IPS-NIHi7 (cell line): ENCODE measurements at regions not wholly inside any gene's neighbourhood (a gene's known extent, or its start where the extent isn't known, plus 50 kb on each side); places are given as distances from the start of the nearest gene placed in this dataset.

Source experiments
- DNase-seq: peaks from one replicate; pipeline ENCODE4 v3.0.0; 2012; ENCODE audit warnings: mixed read lengths; ENCODE audit errors: extremely low spot score

DNA sequence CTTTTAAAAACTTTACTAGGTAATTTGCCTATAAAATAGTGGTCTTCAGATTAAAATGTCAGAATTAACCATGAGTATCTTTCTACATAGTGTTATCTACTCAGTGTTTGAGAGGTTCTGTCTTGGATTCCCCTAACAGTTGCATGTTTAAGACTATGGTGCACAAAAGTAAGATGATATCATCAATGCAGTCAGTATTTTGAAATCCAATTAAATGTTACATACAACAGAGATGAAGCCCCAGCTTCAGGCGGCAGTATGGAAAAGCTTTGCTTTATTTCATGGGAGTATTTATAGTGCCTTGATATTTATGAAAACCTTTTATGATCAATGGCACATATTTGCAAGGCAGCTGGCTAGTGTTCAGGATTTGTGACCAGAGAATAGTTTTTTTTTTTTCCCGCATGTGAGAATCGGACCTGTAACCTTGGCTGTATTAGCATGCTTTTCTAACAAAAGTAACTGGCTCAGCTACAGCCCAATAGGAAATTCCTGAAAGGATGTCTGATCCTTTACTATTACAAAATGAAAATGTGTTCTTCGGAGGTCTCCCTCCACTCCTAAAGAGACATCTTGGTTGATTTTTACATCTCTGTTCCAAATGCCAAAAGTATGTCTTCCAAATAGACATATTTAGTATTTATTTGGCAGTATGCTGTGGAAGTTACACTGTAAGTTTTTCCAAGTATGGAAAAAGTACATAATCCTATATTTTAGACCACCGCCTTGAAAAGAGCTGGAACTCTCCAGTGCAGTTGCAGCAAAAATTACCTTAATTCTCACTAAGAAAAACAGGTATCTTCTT lies 319.3 kb upstream of the UBE2E3 start:
- DNase-seq, result no peak

DNA sequence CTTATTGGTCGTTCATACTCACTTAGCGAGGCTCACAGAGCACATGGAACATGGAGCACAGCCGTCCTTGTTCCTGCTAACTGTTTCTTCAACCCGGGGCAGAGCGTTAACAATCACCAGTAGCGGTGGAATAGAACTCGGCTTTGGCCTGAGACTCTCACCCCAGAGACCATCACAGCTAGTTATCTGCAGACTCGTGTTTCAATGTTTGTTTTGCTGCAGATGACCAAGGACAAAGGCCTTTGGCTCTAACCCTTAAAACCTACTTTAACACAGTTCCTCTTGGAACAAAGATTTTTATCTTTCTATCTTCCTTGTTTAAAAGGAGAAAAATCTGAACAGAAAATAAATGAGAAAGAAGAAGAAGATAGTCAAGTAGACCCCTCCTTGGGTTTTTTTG lies 320.2 kb upstream of the UBE2E3 start:
- no peak for DNase-seq

DNA sequence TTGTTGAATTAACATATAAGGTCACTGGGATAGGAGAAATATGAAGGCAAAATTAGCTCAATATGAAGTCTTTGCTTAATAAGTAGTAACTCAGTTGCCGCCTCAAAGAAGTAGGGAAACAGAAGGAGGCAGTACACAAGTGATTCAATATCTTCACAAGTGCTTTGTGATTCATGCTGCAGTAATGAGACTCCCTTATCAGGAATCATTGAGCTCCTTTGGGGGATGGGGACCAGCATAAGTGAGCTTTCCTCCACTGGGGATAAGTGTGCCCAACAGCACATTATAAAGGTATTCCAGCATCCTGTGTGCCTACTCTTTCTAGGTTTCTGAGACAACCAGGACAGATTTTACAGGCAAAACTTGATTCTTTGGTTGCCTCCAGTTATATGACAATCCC lies 323.4 kb upstream of the UBE2E3 start:
- peak; percentile 18 for DNase-seq

DNA sequence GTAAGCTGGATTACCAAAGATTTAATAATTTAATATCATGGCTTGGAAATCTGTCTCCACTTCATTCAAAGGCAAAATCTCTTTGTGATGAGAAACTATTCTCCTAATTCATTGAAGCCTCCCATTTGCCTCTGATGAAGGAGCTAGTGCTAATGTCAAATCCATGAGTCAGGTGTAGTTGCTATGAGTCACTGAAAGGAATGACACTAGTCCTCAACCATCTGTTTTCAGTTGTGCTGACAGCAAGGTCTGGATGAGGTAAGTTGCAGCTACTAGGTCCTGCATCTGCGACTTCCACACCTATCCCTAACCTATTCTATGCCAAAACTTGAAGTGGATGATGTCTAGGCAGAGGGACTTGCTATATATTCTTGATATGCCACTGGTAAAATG lies 324.0 kb upstream of the UBE2E3 start:
- peak; percentile 35 for DNase-seq

DNA sequence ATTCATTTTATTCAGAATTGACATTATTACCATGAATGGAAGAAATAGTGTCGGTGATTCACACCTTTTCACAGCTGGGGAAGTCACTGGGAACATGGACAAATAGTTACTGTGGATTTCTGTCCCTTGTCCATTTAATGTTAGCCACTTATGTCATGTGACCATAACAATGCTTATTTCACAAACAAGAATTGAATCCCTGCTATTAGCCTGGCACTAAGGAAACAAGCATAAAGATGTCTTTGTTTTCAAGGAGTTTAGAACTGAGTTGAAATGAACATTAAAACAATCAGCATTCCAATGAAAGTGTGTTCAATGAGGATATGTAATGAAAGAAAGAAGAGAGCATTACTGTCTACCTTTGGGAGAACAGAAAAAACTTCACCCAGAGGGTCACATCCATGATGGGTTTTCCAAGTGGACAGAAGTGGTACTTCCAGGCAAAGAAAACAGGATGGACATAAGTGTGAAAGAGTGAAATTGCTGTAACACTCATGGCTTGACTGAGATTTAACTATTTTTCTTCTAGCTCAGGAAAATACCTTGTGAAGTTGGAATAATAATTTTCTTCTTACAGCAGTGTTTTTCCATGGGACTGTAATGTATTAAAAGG lies 324.5 kb upstream of the UBE2E3 start:
- no peak for DNase-seq

DNA sequence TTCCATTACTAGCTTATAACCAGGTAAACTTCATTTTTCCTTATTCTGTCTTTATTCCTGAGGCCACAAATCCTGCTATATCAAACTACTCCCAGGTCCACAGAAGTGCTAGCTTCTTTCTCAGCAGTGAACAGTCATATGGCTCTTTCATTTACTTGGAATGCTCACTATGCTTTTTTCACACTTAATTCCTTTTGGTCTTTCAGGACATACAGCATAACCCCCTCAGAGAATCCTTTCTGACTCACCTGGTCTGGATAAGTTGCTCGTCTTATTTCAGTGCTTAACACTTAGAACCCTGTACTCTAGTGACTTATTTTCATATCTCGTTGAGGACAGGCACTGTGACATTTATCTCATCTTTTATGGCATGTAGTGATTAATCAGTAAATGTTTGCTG lies 325.0 kb upstream of the UBE2E3 start:
- DNase-seq, result no peak

DNA sequence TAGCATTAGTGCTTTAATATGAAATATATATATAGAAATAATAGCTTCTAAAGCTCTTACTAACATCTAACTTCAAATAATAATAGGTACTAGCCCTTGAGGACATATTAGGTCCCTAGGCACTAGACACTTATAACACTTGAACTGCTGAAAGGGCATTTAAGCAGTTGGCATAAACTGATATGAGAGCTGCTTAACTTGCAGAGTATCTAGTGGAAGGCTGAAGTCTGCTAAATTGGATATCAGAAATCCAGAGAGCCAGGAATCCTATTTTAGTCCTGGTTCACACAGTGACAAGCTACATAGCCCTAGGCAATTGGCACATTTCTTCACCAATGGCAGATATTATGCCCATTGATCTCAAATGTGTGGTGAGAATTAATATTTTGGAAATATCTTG lies 326.9 kb upstream of the UBE2E3 start:
- no peak for DNase-seq

DNA sequence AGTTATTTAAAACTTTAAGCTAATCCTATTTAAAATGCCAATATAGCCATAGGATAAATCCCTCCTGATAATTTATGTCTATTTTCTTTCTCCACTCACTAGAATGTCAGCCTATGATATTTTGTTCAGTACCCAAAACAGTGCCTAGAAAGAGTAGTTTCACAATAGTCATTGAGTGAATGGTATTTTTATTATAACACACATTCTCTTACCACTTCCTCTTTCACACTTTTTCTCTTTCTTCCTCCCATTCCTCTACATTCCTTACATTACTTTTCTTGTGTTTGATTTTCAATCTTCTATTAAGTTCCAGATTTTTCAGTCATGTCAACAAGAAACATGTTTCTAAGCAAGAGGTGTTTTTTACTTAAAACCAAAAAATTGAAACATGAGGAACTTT lies 327.6 kb upstream of the UBE2E3 start:
- no peak for DNase-seq

DNA sequence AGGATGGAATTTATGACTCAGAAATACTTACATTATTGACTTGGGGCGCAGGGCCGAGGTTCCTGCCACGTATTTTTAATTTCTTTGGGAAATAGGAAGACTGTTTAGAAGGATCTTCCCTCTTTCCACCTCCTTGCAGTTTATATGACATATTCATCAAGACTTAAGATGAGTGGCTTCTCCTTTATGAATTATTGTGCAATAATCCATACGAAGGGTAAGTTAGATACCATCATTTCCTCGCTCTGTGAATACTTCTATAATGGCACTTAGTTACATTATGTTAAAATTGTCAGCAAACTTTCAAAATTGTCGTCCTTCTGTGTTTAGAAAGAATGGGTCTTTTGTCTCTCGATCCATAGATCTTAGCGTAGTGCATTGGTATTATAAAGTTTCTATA lies 328.8 kb upstream of the UBE2E3 start:
- no peak for DNase-seq

DNA sequence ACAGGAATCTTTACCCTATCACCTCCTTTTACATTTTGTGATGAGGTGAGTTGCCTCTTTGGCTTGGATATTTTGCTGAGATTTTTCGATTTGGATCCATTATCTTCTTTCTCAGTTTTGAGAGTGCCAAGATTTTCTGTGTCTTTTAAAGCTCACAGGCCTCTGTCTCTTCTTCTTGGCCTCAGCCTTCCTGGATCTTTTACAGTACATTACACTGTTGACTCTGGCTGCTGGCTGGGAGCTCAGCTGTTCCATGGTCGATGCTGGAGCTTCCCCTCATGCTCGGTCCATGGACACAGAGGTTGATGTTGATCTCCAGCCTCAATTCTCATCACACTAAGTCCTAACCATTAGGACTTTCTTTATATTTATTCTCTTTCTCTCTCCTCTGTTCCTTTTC lies 332.8 kb upstream of the UBE2E3 start:
- DNase-seq, result no peak

DNA sequence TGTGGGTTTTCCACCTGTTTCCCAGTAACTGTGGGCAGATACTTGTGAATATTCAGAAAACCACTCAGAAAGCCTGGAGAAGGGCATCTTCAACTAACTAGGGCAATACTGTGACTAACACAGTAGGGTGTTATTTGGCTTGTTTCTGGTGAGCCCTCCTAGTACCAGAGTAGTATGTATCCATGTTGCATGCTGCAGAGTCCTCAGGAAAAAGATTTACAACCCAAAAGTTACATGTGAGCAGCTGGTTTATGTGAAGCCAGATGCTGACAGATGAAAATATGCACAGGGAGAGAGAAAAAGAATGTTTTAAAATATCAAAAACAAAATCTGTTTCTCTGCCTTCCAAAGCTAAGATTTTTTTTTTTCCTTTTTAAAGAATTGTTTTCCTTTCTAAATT lies 333.2 kb upstream of the UBE2E3 start:
- DNase-seq, result no peak

DNA sequence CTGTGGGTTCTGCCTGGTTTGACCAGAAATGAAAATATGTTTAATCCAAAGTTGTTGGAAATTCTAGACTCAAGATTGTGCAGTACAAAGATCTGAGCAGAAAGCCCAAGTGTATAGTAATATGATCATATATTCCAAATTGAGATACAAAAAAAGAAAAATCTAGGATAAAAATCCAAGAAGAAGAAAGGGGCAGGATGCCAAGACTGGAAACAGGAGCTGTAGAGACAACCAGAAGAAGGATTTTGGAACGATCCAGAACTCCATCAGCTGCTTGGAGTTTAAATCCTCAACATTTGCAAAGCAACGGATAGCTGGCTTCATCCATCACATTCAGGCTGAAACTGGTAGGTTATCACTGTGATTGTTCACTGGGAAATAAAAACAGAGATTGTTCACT lies 333.6 kb upstream of the UBE2E3 start:
- DNase-seq, result no peak

DNA sequence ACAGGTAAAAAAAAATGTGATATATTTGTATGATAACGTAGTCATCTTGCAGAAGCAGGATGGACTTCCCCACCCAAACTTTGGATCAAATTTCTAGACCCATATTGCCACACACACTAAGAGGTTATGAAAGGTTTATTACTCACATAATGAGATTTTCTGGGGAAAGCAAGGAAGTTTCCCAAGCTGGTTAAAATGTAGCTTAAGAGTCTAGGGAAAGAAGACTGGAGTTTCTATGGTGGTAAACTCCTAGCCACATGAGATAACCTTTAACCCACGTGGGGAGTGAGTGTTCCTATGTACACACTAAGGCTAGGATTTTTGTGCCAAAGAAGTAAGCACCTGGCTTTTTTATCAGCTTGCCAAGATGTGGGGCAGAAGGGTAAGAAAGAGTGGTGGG lies 335.7 kb upstream of the UBE2E3 start:
- DNase-seq, result no peak

DNA sequence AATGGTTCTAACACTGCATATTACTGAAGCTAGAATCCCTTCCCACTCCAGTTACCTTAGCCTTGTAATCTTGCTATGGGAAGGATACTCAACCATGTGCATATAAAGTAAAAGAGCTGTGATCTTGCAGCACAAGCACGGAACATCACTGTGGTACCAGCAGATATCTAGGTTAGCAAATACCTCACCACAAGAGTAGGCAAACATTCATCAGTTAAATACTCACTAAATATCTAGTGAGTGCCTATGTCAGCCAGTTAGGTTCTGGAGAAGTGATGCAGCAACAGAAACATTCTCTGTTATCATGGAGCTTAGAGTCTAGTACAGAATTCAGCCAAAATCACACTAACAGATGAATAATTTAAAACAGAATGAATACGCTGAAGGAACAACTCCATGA lies 349.6 kb upstream of the UBE2E3 start:
- DNase-seq, result no peak

DNA sequence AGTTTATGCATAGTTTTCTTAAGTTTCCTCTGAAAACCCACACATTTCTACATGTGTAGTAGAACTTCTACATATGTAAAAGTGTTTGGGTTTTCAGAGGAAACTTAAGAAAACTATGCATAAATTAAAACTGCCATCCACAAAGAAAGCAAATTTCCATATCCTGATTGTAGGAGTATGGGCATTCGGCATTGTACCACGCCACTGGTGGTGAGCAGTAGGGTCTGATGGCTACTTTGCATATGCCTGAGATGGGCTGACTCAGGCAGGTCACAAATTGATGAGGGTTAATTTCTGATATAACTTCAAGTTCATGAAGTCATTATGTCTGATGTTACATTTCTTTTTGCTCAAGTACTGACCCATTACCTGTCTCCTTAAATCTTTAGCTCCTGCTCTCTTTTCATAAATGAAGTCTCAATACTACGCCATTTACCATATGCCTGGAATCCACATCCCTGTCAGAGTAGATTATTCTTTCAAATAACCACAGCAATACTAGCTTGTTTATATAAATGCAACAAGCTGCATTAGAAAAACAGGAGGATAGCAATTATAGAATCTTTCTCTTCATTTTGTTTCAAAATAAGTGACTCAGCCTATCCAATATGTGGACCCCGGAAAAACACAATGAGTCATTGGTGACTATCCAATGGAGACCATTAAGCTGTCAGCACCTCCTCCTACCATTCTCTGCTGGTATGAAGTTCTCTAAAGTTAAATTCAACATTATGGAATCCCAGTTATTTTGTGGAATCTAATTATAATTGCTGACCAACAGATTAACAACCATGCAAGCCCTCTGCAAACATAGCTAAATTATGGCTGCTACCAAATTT lies 355.2 kb upstream of the UBE2E3 start:
- DNase-seq, result no peak

DNA sequence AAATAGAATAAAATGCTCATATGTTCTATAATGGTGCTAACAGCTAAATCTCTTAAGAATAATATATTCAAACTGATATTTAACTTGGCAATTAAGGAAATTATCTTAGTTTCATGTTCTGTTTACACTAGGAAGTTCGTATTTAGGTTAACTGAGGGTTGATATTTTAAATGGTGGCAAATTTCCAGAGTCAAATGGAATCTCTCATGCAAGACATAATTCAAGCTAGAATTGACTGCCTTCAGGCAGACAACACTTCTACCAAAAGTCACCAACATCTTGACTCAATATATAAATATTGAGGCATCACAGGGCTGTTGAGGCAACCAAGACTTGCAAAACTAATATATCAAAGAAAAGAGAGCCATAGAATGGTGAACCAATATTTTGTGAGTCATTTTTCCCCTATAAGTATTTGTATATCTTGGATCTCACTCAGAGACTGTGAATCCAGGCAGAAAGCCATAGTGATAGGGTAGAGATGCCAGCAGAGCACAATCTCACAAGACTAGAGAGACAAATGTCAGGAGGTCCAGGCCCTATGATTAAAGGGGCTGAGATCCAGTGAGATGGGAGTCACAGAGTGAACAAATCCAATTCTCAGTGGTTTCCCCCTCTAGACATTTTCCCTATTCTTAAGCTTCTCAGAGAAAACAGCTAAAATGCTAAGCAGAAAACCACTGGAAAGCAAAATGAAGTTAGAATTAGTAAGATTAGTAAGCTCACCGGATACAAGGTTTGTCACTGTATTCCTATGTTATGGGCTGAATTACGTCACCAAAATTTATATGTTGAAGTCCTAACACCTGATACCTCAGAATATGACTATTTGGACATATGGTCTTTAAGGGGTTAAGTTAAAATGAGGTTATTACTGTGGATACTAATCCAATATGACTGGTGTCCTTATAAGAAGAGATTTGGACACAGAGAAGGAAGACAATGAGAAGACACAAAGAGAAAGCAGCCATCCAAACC lies 358.2 kb upstream of the UBE2E3 start:
- DNase-seq, result no peak

DNA sequence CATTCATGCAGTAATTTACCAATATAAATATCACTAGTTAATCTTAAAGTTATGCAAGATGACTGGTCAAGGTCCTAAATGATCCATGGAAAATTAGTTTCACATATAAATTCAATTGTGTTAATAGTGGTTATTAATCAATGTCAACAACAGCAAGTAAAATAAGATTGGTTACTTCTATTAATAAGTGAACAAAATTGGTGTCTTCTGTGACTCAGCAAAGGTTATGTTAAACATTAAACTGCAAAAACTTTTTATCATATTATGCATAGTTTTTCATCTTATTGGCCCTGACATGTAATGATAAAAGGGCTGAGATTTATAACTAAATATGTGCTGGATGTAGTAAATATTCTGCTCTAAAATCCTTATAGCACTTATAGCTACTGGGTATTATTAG lies 359.0 kb upstream of the UBE2E3 start:
- no peak for DNase-seq

DNA sequence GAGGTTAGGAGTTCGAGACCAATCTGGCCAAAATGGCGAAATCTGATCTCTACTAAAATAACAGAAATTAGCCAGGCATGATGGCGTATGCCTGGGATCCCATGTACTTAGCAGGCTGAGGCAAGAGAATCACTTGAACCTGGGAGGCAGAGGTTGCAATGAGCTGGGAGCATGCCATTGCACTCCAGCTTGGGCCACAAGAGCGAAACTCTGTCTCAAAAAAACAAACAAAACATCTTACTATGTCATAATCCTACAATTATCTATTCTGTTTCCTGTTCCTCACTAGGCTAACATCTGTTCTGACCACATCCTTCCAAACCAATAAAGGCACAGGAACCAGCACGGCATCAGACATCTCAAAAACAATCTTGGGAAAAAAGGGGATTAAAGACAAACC lies 361.8 kb upstream of the UBE2E3 start:
- DNase-seq, result no peak

DNA sequence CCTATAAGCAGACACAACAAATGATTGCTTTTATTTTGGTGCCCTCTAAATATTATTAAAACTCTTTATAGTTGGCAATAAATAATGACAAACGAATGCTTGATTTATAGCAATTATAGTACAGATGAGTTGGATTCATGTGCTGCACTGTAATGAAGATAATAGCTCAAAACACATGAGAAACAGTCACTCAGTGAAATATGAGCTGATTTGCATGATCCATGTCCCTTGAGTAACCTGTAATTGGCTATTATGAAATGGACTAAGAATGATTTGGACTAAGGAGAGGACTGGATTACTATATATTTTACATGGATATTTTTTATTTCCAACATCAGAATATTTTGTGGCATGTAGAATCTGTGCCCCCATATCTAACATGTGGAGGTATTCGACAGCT lies 365.6 kb upstream of the UBE2E3 start:
- DNase-seq, result no peak

DNA sequence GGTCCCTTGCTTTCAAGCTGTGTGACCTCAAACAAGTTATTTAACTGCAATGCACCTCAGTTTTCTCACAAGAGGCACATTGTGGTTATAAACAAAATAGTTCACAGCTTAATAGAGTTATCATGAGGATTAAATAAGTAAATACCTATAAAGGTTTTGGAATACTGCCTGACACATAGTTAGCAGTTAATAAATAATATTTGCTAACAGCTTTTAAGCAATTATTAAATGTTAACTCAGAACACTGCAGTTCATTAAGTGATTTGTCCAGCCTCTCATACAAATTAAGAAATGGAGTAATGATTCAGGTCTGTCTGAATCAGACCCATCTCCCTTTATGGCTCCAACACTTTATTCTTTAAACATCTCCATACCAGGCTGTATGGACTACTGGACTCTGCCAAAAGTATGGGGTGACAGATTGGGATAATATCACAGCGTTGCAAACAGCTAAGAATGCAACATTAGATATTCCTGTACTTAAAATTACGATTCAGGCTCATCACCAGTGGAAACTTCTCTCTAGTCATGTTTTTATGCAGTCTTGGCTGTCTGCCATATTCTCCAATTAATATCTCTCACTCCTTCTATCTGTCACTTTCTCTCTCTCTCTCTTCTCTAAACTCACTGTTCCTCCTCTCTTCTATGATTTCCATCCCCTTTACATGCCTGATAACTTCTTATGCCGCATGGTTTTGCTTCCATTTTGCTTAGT lies 370.6 kb upstream of the UBE2E3 start:
- DNase-seq, result no peak

DNA sequence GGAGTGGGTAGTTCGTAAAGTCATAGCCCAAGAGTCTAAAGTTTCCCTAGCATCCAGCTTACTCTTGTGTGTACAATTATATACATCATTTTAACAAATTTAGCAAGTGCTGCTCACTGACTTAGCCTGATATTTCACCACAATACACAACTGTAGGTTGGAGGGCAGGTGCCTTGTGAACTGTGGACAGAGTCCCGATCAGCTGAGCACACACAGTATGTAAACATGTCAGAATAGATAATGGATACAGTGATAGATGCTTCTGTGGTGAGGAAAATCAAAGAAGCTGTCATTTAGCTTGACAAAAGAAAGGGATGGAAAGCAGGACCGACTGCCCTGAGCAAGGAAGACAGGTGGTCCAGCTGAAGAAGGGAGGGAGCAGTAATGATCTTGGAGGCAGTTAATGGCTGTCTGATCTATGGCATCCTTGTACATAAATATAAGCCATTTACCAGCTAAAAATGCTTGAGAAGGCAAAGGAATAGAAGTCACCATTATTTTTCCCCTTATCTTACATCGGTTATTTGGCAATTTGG lies 372.8 kb upstream of the UBE2E3 start:
- no peak for DNase-seq
